ENCODE measurements at regions not wholly inside any gene's neighbourhood (a gene's known extent, or its start where the extent isn't known, plus 50 kb on each side); places are given as distances from the start of the nearest gene placed in this dataset.

DNA sequence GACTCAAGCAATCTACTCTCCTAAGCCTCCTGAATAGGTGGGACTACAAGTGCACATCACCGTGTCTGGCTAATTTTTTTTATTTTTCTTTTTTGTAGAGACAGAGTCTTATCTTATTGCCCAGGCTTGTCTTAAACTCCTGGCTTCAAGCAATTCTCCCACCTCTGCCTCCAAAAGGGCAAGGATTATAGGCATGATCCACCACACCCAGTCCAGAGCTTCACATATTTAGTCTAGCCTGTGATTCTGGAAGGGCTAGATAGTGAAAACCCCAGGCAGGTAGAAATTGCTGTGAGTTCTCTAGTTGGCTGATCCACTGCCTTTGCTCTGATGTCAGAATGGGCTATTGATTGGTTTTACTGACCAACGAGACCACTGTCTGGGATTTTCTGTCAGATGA lies 854.6 kb upstream of the MIR17HG start:
- ATAC-seq (ENCODE audit: low read depth): no peak
- Histone ChIP-seq H2AK9ac (replicated peaks; ENCODE audit: low read depth, low read length, poor library complexity) (no peak overlapping the region), H3K14ac (replicated peaks; ENCODE audit: low read depth, low read length) (no peak overlapping the region), H4K8ac (ENCODE audit: low read depth in 2 of 2, low read length in 2 of 2) (no peak overlapping the region), H2BK120ac (ENCODE audit: low read depth, low read length) (no peak overlapping the region), H3K36me3 (ENCODE audit: control insufficient read depth, insufficient read depth, low read length) (no peaks in the 10 kb centered on the region), H2AFZ (replicated peaks; ENCODE audit: low read length, poor library complexity) (no peak overlapping the region), H3K4me1 (ENCODE audit: control insufficient read depth, insufficient read depth, low read length) (no peaks in the 10 kb centered on the region), H3K27me3 (ENCODE audit: control insufficient read depth, insufficient read depth, low read length) (no peaks in the 10 kb centered on the region), H3K9ac (ENCODE audit: low read depth, low read length) (no peak overlapping the region), H2AK5ac (ENCODE audit: low read depth, low read length) (no peak overlapping the region), H4K20me1 (ENCODE audit: insufficient read depth, low read length) (no peaks in the 10 kb centered on the region), H2BK5ac (ENCODE audit: low read depth, low read length, poor library complexity, severe bottlenecking) (no peak overlapping the region), H3K4ac (ENCODE audit: low read depth, low read length) (no peak overlapping the region), H3K23ac (ENCODE audit: low read depth, low read length) (no peak overlapping the region), H4K5ac (ENCODE audit: low read depth, low read length) (no peak overlapping the region), H3K79me1 (ENCODE audit: low read depth in 1 of 2, low read length in 2 of 2) (no peaks in the 10 kb centered on the region), H3K27ac (ENCODE audit: insufficient read depth, low read length) (no peak overlapping the region), H3K56ac (ENCODE audit: extremely low read depth, insufficient read depth, low read length) (no peak overlapping the region), H3K9me3 (ENCODE audit: control insufficient read depth, insufficient read depth, low read length) (peaks cover 3% of the 10 kb centered on the region; the same call in 1 of the 2 replicates), H3K9me1 (ENCODE audit: insufficient read depth, low read length) (no peaks in the 10 kb centered on the region), H2BK15ac (ENCODE audit: low read depth, low read length) (no peak overlapping the region), H4K91ac (ENCODE audit: insufficient read depth, low read depth, low read length) (no peak overlapping the region), H2BK20ac (ENCODE audit: low read depth, low read length) (no peak overlapping the region), H3K4me2 (ENCODE audit: low read depth, low read length) (no peak overlapping the region), H3K4me3 (ENCODE audit: insufficient read depth, low read depth, low read length) (no peak overlapping the region), H3K18ac (ENCODE audit: low read depth, low read length) (no peak overlapping the region)
- ChIA-PET POLR2A (ENCODE audit: unreplicated experiment) (no interaction called here), CTCF (no interaction called here)
- intact Hi-C loops (cut with micrococcal nuclease) (no loop called here), dilution Hi-C loops (cut with HindIII; ENCODE audit: low sequenced_read_pairs, unreplicated experiment) (no loop called here), in situ Hi-C loops (cut with MboI; ENCODE audit: low sequenced_read_pairs) (no loop called here)
- no peak for DNase-seq
- no TSS peak for BruUV-seq (replicated peaks)
- WGBS, 2 experiments (ENCODE audit: extremely low coverage in 2 of 2, insufficient read length in 1 of 2): no CpG with 5 or more reads among the region's 2 CpGs
- TF ChIP-seq MXI1 (IDR thresholded peaks at IDR 0.05; ENCODE audit: borderline replicate concordance, low read depth, low read length) (no peak), CHD1 (IDR thresholded peaks at IDR 0.05; ENCODE audit: low read depth, low read length) (no peak), SMC3 (IDR thresholded peaks at IDR 0.05; ENCODE audit: low read depth, low read length) (no peak), MAFK (IDR thresholded peaks at IDR 0.05; ENCODE audit: low read depth, low read length) (no peak), NFE2L2 (IDR thresholded peaks at IDR 0.05; ENCODE audit: low read depth, low read length) (no peak), RAD21 (IDR thresholded peaks at IDR 0.05; ENCODE audit: low read length) (no peak), MAZ (IDR thresholded peaks at IDR 0.05; ENCODE audit: borderline replicate concordance, low read depth, low read length) (no peak), RCOR1 (IDR thresholded peaks at IDR 0.05; ENCODE audit: insufficient replicate concordance, low read length) (no peak), POLR2A (IDR thresholded peaks at IDR 0.05; ENCODE audit: low read depth, low read length) (no peak), FOS (IDR thresholded peaks at IDR 0.05; ENCODE audit: low read depth, low read length) (no peak), RFX5 (IDR thresholded peaks at IDR 0.05; ENCODE audit: low read depth, low read length) (no peak), CEBPB (IDR thresholded peaks at IDR 0.05; ENCODE audit: low read depth, low read length) (no peak), BHLHE40 (IDR thresholded peaks at IDR 0.05; ENCODE audit: low read depth, low read length) (no peak)
- TF ChIP-seq, protein P1, sequence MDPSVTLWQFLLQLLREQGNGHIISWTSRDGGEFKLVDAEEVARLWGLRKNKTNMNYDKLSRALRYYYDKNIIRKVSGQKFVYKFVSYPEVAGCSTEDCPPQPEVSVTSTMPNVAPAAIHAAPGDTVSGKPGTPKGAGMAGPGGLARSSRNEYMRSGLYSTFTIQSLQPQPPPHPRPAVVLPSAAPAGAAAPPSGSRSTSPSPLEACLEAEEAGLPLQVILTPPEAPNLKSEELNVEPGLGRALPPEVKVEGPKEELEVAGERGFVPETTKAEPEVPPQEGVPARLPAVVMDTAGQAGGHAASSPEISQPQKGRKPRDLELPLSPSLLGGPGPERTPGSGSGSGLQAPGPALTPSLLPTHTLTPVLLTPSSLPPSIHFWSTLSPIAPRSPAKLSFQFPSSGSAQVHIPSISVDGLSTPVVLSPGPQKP (IDR thresholded peaks at IDR 0.05; ENCODE audit: borderline replicate concordance, low read depth, low read length): no peak
- TF ChIP-seq, protein P2, sequence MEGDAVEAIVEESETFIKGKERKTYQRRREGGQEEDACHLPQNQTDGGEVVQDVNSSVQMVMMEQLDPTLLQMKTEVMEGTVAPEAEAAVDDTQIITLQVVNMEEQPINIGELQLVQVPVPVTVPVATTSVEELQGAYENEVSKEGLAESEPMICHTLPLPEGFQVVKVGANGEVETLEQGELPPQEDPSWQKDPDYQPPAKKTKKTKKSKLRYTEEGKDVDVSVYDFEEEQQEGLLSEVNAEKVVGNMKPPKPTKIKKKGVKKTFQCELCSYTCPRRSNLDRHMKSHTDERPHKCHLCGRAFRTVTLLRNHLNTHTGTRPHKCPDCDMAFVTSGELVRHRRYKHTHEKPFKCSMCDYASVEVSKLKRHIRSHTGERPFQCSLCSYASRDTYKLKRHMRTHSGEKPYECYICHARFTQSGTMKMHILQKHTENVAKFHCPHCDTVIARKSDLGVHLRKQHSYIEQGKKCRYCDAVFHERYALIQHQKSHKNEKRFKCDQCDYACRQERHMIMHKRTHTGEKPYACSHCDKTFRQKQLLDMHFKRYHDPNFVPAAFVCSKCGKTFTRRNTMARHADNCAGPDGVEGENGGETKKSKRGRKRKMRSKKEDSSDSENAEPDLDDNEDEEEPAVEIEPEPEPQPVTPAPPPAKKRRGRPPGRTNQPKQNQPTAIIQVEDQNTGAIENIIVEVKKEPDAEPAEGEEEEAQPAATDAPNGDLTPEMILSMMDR (conservative IDR thresholded peaks at IDR 0.05; ENCODE audit: low read depth, low read length): no peak
- TF ChIP-seq, protein P3, sequence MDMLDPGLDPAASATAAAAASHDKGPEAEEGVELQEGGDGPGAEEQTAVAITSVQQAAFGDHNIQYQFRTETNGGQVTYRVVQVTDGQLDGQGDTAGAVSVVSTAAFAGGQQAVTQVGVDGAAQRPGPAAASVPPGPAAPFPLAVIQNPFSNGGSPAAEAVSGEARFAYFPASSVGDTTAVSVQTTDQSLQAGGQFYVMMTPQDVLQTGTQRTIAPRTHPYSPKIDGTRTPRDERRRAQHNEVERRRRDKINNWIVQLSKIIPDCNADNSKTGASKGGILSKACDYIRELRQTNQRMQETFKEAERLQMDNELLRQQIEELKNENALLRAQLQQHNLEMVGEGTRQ (IDR thresholded peaks at IDR 0.05; ENCODE audit: low read depth, low read length): no peak

Data from IMR-90 (cell line).